Mucosa of stomach (tissue), 1 donor: ENCODE measurements at regions not wholly inside any gene's neighbourhood (a gene's known extent, or its start where the extent isn't known, plus 50 kb on each side); places are given as distances from the start of the nearest gene placed in this dataset.

ENCODE experiments used
- H3K27me3 ChIP-seq: one replicate; pipeline ENCODE4 v1.7.0; 2013; ENCODE audit warnings: mild to moderate bottlenecking, low read length; ENCODE audit not compliant: control insufficient read depth, insufficient read depth
- H3K36me3 ChIP-seq: one replicate; pipeline ENCODE4 v1.7.0; 2013; ENCODE audit warnings: low read length; ENCODE audit not compliant: control insufficient read depth, insufficient read depth
- H3K4me1 ChIP-seq: one replicate; pipeline ENCODE4 v1.7.0; 2013; ENCODE audit warnings: mild to moderate bottlenecking, low read length; ENCODE audit not compliant: control insufficient read depth, insufficient read depth
- H3K4me3 ChIP-seq: one replicate; pipeline ENCODE4 v1.7.0; 2013; ENCODE audit warnings: low read length
- H3K9ac ChIP-seq: one replicate; pipeline ENCODE4 v1.7.0; 2013; ENCODE audit warnings: mild to moderate bottlenecking, low read length, moderate library complexity
- H3K9me3 ChIP-seq: one replicate; pipeline ENCODE4 v1.7.0; 2013; ENCODE audit warnings: mild to moderate bottlenecking, low read length, moderate library complexity; ENCODE audit not compliant: control insufficient read depth
- donor health status: Pancreatic carcinoma.

GRCh38 chr2:226447338-226448300 is 352.0 kb downstream of the IRS1 start:
- H3K36me3 ChIP-seq = no peaks in the 10 kb centered on the region
- H3K4me3 ChIP-seq = no peak overlapping the region
- H3K4me1 ChIP-seq = peaks cover 11% of the 10 kb centered on the region
- H3K9ac ChIP-seq = no peak overlapping the region
- no peaks in the 10 kb centered on the region for H3K9me3 ChIP-seq
- H3K27me3 ChIP-seq = no peaks in the 10 kb centered on the region

GRCh38 chr2:226446406-226447001 is 353.1 kb downstream of the IRS1 start:
- no peaks in the 10 kb centered on the region for H3K36me3 ChIP-seq
- no peaks in the 10 kb centered on the region for H3K9me3 ChIP-seq
- H3K9ac ChIP-seq = no peak overlapping the region
- peaks cover 11% of the 10 kb centered on the region for H3K4me1 ChIP-seq
- H3K4me3 ChIP-seq = no peak overlapping the region
- H3K27me3 ChIP-seq = no peaks in the 10 kb centered on the region

- Histone ChIP-seq H3K4me1 (peaks cover 11% of the 10 kb centered on the region), H3K36me3 (no peaks in the 10 kb centered on the region), H3K27me3 (no peaks in the 10 kb centered on the region), H3K9ac (no peak overlapping the region), H3K9me3 (no peaks in the 10 kb centered on the region), H3K4me3 (no peak overlapping the region)
These were observed 354.3 kb downstream of the IRS1 start for GRCh38 chr2:226445216-226445861.

GRCh38 chr2:226443112-226443511 is 356.5 kb downstream of the IRS1 start:
- Histone ChIP-seq H3K9ac (no peak overlapping the region), H3K4me1 (peaks cover 11% of the 10 kb centered on the region), H3K27me3 (no peaks in the 10 kb centered on the region), H3K9me3 (no peaks in the 10 kb centered on the region), H3K36me3 (no peaks in the 10 kb centered on the region), H3K4me3 (no peak overlapping the region)

GRCh38 chr2:226440127-226440918 is 359.3 kb downstream of the IRS1 start:
- H3K4me1 ChIP-seq = no peaks in the 10 kb centered on the region
- H3K36me3 ChIP-seq = no peaks in the 10 kb centered on the region
- H3K27me3 ChIP-seq = no peaks in the 10 kb centered on the region
- no peak overlapping the region for H3K4me3 ChIP-seq
- H3K9ac ChIP-seq = no peak overlapping the region
- H3K9me3 ChIP-seq = no peaks in the 10 kb centered on the region

GRCh38 chr2:226439337-226439736 is 360.3 kb downstream of the IRS1 start:
- H3K4me3 ChIP-seq = no peak overlapping the region
- no peak overlapping the region for H3K9ac ChIP-seq
- H3K9me3 ChIP-seq = no peaks in the 10 kb centered on the region

GRCh38 chr2:226435146-226435545 is 364.5 kb downstream of the IRS1 start:
- H3K4me1 ChIP-seq = no peaks in the 10 kb centered on the region
- no peaks in the 10 kb centered on the region for H3K27me3 ChIP-seq
- H3K9ac ChIP-seq = no peak overlapping the region
- no peaks in the 10 kb centered on the region for H3K36me3 ChIP-seq
- H3K9me3 ChIP-seq = no peaks in the 10 kb centered on the region
- H3K4me3 ChIP-seq = no peak overlapping the region

More at GRCh38 chr2:226439337-226439736, 360.3 kb downstream of the IRS1 start:
- no peaks in the 10 kb centered on the region for H3K36me3 ChIP-seq
- H3K4me1 ChIP-seq = no peaks in the 10 kb centered on the region
- no peaks in the 10 kb centered on the region for H3K27me3 ChIP-seq

- Histone ChIP-seq H3K4me3 (no peak overlapping the region), H3K27me3 (no peaks in the 10 kb centered on the region), H3K9ac (no peak overlapping the region)
These were observed 364.9 kb downstream of the IRS1 start for GRCh38 chr2:226434702-226435101.

GRCh38 chr2:226431288-226431948 is 368.2 kb downstream of the IRS1 start:
- no peak overlapping the region for H3K9ac ChIP-seq
- H3K4me1 ChIP-seq = no peaks in the 10 kb centered on the region
- H3K4me3 ChIP-seq = no peak overlapping the region
- no peaks in the 10 kb centered on the region for H3K9me3 ChIP-seq
- H3K36me3 ChIP-seq = no peaks in the 10 kb centered on the region
- no peaks in the 10 kb centered on the region for H3K27me3 ChIP-seq

More at GRCh38 chr2:226434702-226435101, 364.9 kb downstream of the IRS1 start:
- Histone ChIP-seq H3K36me3 (no peaks in the 10 kb centered on the region), H3K9me3 (no peaks in the 10 kb centered on the region), H3K4me1 (no peaks in the 10 kb centered on the region)

- Histone ChIP-seq H3K4me1 (no peaks in the 10 kb centered on the region), H3K27me3 (no peaks in the 10 kb centered on the region), H3K9me3 (no peaks in the 10 kb centered on the region), H3K9ac (no peak overlapping the region), H3K4me3 (no peak overlapping the region), H3K36me3 (no peaks in the 10 kb centered on the region)
These were observed 370.1 kb downstream of the IRS1 start for GRCh38 chr2:226429476-226429875.
